GM23338 (cell line): ENCODE measurements at regions not wholly inside any gene's neighbourhood (a gene's known extent, or its start where the extent isn't known, plus 50 kb on each side); places are given as distances from the start of the nearest gene placed in this dataset.

Experiments used
- ATAC-seq: fragments of 200-7000 bp; cut with Tn5 transposase; 3 replicates; pipeline ENCODE4 v1.9.1; 2020
- DNase-seq: peaks from one replicate; pipeline ENCODE4 v3.0.0-alpha.2; 2015; ENCODE audit warnings: low spot score
- H2AFZ ChIP-seq: fragments of 200-600 bp; sonication (generic); 2 replicates; pipeline ENCODE4 v1.8.0; 2016; ENCODE audit warnings: antibody characterized with exemption, mild to moderate bottlenecking, moderate library complexity
- H3F3A ChIP-seq: fragments of 200-600 bp; sonication (generic); replicated peaks from 2 replicates; pipeline ENCODE4 v1.8.0; 2017; ENCODE audit warnings: antibody characterized with exemption, mixed run types, low read depth
- H3K27ac ChIP-seq: fragments of 200-600 bp; sonication (generic); 2 replicates; pipeline ENCODE4 v1.6.1; 2016; ENCODE audit warnings: low read depth
- H3K27me3 ChIP-seq: fragments of 200-600 bp; sonication (generic); 2 replicates; pipeline ENCODE4 v1.8.0; 2016; ENCODE audit warnings: mild to moderate bottlenecking, mixed run types, moderate library complexity; ENCODE audit not compliant: insufficient read depth
- H3K36me3 ChIP-seq: fragments of 200-600 bp; sonication (generic); 2 replicates; pipeline ENCODE4 v1.8.0; 2016; ENCODE audit warnings: mild to moderate bottlenecking; ENCODE audit not compliant: insufficient read depth
- H3K4me1 ChIP-seq: fragments of 200-600 bp; sonication (generic); 2 replicates; pipeline ENCODE4 v1.8.0; 2016; ENCODE audit warnings: mild to moderate bottlenecking, moderate library complexity; ENCODE audit not compliant: insufficient read depth
- H3K4me2 ChIP-seq: fragments of 200-600 bp; sonication (generic); 2 replicates; pipeline ENCODE4 v1.7.1; 2017; ENCODE audit warnings: mixed run types
- H3K4me3 ChIP-seq: fragments of 200-600 bp; sonication (generic); 2 replicates; pipeline ENCODE4 v1.6.1; 2016; ENCODE audit warnings: mixed run types
- H3K79me2 ChIP-seq: fragments of 200-600 bp; sonication (generic); replicated peaks from 2 replicates; pipeline ENCODE4 v1.8.0; 2017; ENCODE audit warnings: mild to moderate bottlenecking; ENCODE audit not compliant: insufficient read depth
- H3K9me2 ChIP-seq: fragments of 200-600 bp; sonication (generic); 2 replicates; pipeline ENCODE4 v1.8.0; 2017; ENCODE audit not compliant: insufficient read depth
- H4K20me1 ChIP-seq: fragments of 200-600 bp; sonication (generic); replicated peaks from 2 replicates; pipeline ENCODE4 v1.8.0; 2017; ENCODE audit warnings: mild to moderate bottlenecking; ENCODE audit not compliant: insufficient read depth
- H3K27ac Mint-ChIP-seq: 2 replicates; pipeline ENCODE4 v1.8.0; 2020; ENCODE audit warnings: inconsistent platforms, mild to moderate bottlenecking, moderate library complexity, mixed read lengths
- H3K27me3 Mint-ChIP-seq: 3 replicates; pipeline ENCODE4 v1.8.0; 2022; ENCODE audit warnings: low read depth, mild to moderate bottlenecking, moderate library complexity, mixed read lengths, inconsistent platforms; ENCODE audit not compliant: insufficient read depth, poor library complexity
- H3K36me3 Mint-ChIP-seq: 3 replicates; pipeline ENCODE4 v1.8.0; 2021; ENCODE audit warnings: low read depth, mild to moderate bottlenecking, inconsistent platforms, moderate library complexity, mixed read lengths
- H3K4me1 Mint-ChIP-seq: 3 replicates; pipeline ENCODE4 v1.8.0; 2020; ENCODE audit warnings: mild to moderate bottlenecking, inconsistent platforms, mixed read lengths
- H3K4me3 Mint-ChIP-seq: 3 replicates; pipeline ENCODE4 v1.8.0; 2021; ENCODE audit warnings: moderate library complexity, mild to moderate bottlenecking, inconsistent platforms, mixed read lengths
- H3K9me3 Mint-ChIP-seq: 3 replicates; pipeline ENCODE4 v1.8.0; 2020; ENCODE audit warnings: moderate library complexity, mild to moderate bottlenecking, inconsistent platforms, mixed read lengths
- EZH2 ChIP-seq: fragments of 200-600 bp; sonication (generic); IDR thresholded peaks from one replicate; pipeline ENCODE4 v1.8.0; 2017; ENCODE audit warnings: antibody characterized with exemption, mild to moderate bottlenecking, low read depth; ENCODE audit not compliant: unreplicated experiment
- EZH2phosphoT487 ChIP-seq: fragments of 200-600 bp; sonication (generic); IDR thresholded peaks from one replicate; pipeline ENCODE4 v1.8.1; 2018; ENCODE audit warnings: antibody characterized with exemption; ENCODE audit not compliant: unreplicated experiment
- JUNB ChIP-seq: IDR thresholded peaks from one replicate; pipeline ENCODE4 v1.6.1; 2016; ENCODE audit warnings: antibody characterized with exemption; ENCODE audit not compliant: unreplicated experiment
- NANOG ChIP-seq: IDR thresholded peaks from 2 replicates; pipeline ENCODE4 v1.6.1; 2016; ENCODE audit warnings: antibody characterized with exemption, borderline replicate concordance
- POLR2AphosphoS5 ChIP-seq: IDR thresholded peaks from 2 replicates; pipeline ENCODE4 v1.6.1; 2016; ENCODE audit warnings: antibody characterized with exemption, low read depth
- TF ChIP-seq, protein P1 (sequence below), 2 experiments: fragments of 200-600 bp in 1 of 2; sonication (generic) in 1 of 2; conservative IDR thresholded peaks; 2 replicates each; pipeline versions ENCODE4 v1.5.1 to v1.6.1; 2016 to 2017; ENCODE audit warnings: antibody characterized with exemption in 2 of 2, low read depth in 2 of 2, mild to moderate bottlenecking in 2 of 2, moderate library complexity in 1 of 2
- TF ChIP-seq, protein P2 (sequence below): IDR thresholded peaks from 2 replicates; pipeline ENCODE4 v1.6.1; 2016; ENCODE audit warnings: antibody characterized with exemption
- TF ChIP-seq, protein P3 (sequence below): IDR thresholded peaks from one replicate; pipeline ENCODE4 v1.6.1; 2018; ENCODE audit warnings: antibody characterized with exemption; ENCODE audit not compliant: unreplicated experiment

DNA sequence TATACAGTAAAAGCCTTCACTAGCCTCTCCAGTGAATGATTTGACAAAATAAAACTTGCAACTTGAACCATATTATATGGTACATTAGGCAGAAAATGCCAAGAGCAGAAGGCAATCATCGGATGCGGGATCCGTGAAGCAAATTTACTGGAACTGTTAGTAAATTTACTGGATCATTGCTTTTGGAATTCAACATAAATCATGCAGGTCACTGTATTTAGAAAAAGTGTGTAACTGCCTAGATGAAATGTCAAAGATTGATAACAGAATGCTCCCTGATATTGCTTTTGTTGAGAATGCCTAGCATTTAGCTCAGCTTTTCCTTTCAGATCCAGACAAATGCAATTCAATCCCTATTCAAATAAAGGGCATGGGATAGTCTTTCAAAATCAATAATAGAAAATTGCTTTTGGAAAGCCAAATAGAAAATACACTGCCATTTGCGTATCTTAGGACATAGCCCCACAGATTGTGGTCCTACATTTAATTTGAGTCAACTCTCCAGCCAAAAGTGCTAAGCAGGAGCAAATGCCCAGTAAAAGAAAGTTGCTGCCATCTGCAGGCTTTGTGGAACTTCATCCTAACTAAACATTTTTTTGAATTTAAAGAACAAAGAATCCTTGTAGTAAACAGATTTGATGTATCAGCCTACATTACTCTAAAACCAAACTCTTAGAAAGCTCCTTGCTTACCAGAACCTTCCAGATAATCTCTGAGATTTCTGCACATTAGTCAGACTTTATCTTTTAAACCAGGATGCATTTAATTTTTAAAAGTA lies 109.5 kb upstream of the HSF2 start:
- peaks cover 7% of the 10 kb centered on the region; the same call in 2 of the 3 replicates for H3K4me1 Mint-ChIP-seq
- peak; percentile 67 for ATAC-seq
- no peaks in the 10 kb centered on the region for H3K9me3 Mint-ChIP-seq
- Histone ChIP-seq H3K9me2 (no peaks in the 10 kb centered on the region), H2AFZ (no peak overlapping the region), H3K4me2 (no peak overlapping the region), H3K27me3 (no peaks in the 10 kb centered on the region), H3K4me3 (no peak overlapping the region), H3K36me3 (no peaks in the 10 kb centered on the region), H3K4me1 (no peaks in the 10 kb centered on the region), H3K79me2 (no peaks in the 10 kb centered on the region), H3K27ac (no peak overlapping the region), H4K20me1 (no peaks in the 10 kb centered on the region), H3F3A (no peaks in the 10 kb centered on the region)
- DNase-seq: peak; percentile 76
- H3K27me3 Mint-ChIP-seq: no peaks in the 10 kb centered on the region
- H3K36me3 Mint-ChIP-seq: no peaks in the 10 kb centered on the region
- no peak overlapping the region for H3K4me3 Mint-ChIP-seq
- TF ChIP-seq EZH2: no peak
- TF ChIP-seq, protein P1, sequence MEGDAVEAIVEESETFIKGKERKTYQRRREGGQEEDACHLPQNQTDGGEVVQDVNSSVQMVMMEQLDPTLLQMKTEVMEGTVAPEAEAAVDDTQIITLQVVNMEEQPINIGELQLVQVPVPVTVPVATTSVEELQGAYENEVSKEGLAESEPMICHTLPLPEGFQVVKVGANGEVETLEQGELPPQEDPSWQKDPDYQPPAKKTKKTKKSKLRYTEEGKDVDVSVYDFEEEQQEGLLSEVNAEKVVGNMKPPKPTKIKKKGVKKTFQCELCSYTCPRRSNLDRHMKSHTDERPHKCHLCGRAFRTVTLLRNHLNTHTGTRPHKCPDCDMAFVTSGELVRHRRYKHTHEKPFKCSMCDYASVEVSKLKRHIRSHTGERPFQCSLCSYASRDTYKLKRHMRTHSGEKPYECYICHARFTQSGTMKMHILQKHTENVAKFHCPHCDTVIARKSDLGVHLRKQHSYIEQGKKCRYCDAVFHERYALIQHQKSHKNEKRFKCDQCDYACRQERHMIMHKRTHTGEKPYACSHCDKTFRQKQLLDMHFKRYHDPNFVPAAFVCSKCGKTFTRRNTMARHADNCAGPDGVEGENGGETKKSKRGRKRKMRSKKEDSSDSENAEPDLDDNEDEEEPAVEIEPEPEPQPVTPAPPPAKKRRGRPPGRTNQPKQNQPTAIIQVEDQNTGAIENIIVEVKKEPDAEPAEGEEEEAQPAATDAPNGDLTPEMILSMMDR (conservative IDR thresholded peaks at IDR 0.05; ENCODE audit: low read depth in 2 of 2): peak; percentile 69 to 71
- no peak for TF ChIP-seq NANOG
- no peak for TF ChIP-seq JUNB
- TF ChIP-seq, protein P2, sequence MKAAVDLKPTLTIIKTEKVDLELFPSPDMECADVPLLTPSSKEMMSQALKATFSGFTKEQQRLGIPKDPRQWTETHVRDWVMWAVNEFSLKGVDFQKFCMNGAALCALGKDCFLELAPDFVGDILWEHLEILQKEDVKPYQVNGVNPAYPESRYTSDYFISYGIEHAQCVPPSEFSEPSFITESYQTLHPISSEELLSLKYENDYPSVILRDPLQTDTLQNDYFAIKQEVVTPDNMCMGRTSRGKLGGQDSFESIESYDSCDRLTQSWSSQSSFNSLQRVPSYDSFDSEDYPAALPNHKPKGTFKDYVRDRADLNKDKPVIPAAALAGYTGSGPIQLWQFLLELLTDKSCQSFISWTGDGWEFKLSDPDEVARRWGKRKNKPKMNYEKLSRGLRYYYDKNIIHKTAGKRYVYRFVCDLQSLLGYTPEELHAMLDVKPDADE: no peak
- TF ChIP-seq EZH2phosphoT487: no peak
- no peak overlapping the region for H3K27ac Mint-ChIP-seq

DNA sequence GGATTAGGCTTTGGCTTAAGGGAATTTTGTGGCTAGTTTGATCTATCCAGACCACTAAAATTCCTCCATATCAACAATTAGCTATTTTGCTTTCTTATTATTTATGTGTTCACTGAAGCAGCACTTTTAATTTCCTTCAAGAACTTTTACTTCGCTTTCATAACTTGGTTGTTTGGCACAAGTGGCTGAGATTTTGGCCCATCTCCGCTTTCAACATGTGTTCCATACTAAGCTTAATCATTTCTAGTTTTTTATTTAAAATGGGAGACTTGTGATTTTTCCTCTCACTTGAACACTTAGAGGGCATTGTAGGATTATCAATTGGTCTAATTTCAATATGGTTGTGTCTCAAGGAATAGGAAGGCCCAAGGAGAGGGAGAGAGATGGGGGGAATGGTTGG lies 102.4 kb upstream of the HSF2 start:
- DNase-seq (no peak), ATAC-seq (no peak)
- Histone ChIP-seq H4K20me1 (no peaks in the 10 kb centered on the region), H3K36me3 (no peaks in the 10 kb centered on the region), H3F3A (no peaks in the 10 kb centered on the region), H3K9me2 (no peaks in the 10 kb centered on the region), H2AFZ (no peak overlapping the region), H3K79me2 (no peaks in the 10 kb centered on the region), H3K4me2 (no peak overlapping the region), H3K4me1 (no peaks in the 10 kb centered on the region), H3K27ac (no peak overlapping the region), H3K27me3 (no peaks in the 10 kb centered on the region), H3K4me3 (no peak overlapping the region)
- Mint-ChIP-seq H3K4me1 (no peaks in the 10 kb centered on the region), H3K36me3 (no peaks in the 10 kb centered on the region), H3K9me3 (no peaks in the 10 kb centered on the region), H3K4me3 (no peak overlapping the region), H3K27ac (no peak overlapping the region), H3K27me3 (no peaks in the 10 kb centered on the region)
- TF ChIP-seq NANOG (no peak), JUNB (no peak), POLR2AphosphoS5 (no peak)
- TF ChIP-seq, protein P3, sequence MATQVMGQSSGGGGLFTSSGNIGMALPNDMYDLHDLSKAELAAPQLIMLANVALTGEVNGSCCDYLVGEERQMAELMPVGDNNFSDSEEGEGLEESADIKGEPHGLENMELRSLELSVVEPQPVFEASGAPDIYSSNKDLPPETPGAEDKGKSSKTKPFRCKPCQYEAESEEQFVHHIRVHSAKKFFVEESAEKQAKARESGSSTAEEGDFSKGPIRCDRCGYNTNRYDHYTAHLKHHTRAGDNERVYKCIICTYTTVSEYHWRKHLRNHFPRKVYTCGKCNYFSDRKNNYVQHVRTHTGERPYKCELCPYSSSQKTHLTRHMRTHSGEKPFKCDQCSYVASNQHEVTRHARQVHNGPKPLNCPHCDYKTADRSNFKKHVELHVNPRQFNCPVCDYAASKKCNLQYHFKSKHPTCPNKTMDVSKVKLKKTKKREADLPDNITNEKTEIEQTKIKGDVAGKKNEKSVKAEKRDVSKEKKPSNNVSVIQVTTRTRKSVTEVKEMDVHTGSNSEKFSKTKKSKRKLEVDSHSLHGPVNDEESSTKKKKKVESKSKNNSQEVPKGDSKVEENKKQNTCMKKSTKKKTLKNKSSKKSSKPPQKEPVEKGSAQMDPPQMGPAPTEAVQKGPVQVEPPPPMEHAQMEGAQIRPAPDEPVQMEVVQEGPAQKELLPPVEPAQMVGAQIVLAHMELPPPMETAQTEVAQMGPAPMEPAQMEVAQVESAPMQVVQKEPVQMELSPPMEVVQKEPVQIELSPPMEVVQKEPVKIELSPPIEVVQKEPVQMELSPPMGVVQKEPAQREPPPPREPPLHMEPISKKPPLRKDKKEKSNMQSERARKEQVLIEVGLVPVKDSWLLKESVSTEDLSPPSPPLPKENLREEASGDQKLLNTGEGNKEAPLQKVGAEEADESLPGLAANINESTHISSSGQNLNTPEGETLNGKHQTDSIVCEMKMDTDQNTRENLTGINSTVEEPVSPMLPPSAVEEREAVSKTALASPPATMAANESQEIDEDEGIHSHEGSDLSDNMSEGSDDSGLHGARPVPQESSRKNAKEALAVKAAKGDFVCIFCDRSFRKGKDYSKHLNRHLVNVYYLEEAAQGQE: no peak
- TF ChIP-seq, protein P1 (conservative IDR thresholded peaks at IDR 0.05; ENCODE audit: low read depth in 2 of 2): no peak
